CD4-positive, CD25-positive, alpha-beta regulatory T cell (primary cell): ENCODE measurements at regions not wholly inside any gene's neighbourhood (a gene's known extent, or its start where the extent isn't known, plus 50 kb on each side); places are given as distances from the start of the nearest gene placed in this dataset.
"Not testable (repeated sequence)": the region's sequence is repeated elsewhere in the genome, so short reads cannot be mapped to it uniquely, and the experiment has no call there.

Experiments
- ATAC-seq, 2 donors: fragments of 150-1000 bp; cut with Tn5 transposase; one replicate each; pipeline ENCODE4 v1.10.0; 2021; ENCODE audit warnings: low read depth in 2 of 2, moderate number of reproducible peaks in 2 of 2, moderate library complexity in 1 of 2
- DNase-seq, 3 donors: peaks; one replicate each; pipeline versions ENCODE4 v3.0.0 to v3.0.0-alpha.2; 2012 to 2022; ENCODE audit warnings: mixed read lengths in 1 of 3
- H3K27ac ChIP-seq: one replicate; pipeline ENCODE4 v1.7.0; 2013; ENCODE audit warnings: mild to moderate bottlenecking, low read length; ENCODE audit not compliant: insufficient read depth, poor library complexity, severe bottlenecking
- H3K27me3 ChIP-seq: one replicate; pipeline ENCODE4 v1.7.0; 2013; ENCODE audit warnings: low read length; ENCODE audit not compliant: control insufficient read depth, insufficient read depth
- H3K36me3 ChIP-seq: one replicate; pipeline ENCODE4 v1.7.0; 2013; ENCODE audit warnings: mild to moderate bottlenecking, low read length, moderate library complexity; ENCODE audit not compliant: control insufficient read depth, insufficient read depth
- H3K4me1 ChIP-seq: 2 replicates; pipeline ENCODE4 v1.7.0; 2013; ENCODE audit warnings: mild to moderate bottlenecking, low read length; ENCODE audit not compliant: insufficient read depth, control insufficient read depth, poor library complexity, severe bottlenecking
- H3K4me3 ChIP-seq: one replicate; pipeline ENCODE4 v1.7.0; 2013; ENCODE audit warnings: low read depth, mild to moderate bottlenecking, low read length, moderate library complexity
- H3K9me3 ChIP-seq, 2 experiments: 1 replicate in 1 of 2; 2 replicates in 1 of 2; pipeline ENCODE4 v1.7.0; 2013; ENCODE audit warnings: low read length in 2 of 2, mild to moderate bottlenecking in 1 of 2, moderate library complexity in 1 of 2; ENCODE audit not compliant: control insufficient read depth in 2 of 2
- H3K27ac Mint-ChIP-seq, 3 donors: one replicate each; pipeline ENCODE4 v1.8.0; 2020 to 2022; ENCODE audit warnings: mild to moderate bottlenecking in 3 of 3, mixed read lengths in 3 of 3, moderate library complexity in 2 of 3
- H3K27me3 Mint-ChIP-seq: one replicate; pipeline ENCODE4 v1.8.0; 2022; ENCODE audit warnings: mild to moderate bottlenecking, mixed read lengths
- H3K36me3 Mint-ChIP-seq: one replicate; pipeline ENCODE4 v1.8.0; 2020; ENCODE audit warnings: mixed read lengths
- H3K4me1 Mint-ChIP-seq, 4 donors: one replicate each; pipeline ENCODE4 v1.8.0; 2020 to 2022; ENCODE audit warnings: mixed read lengths in 4 of 4, mild to moderate bottlenecking in 1 of 4
- H3K4me3 Mint-ChIP-seq, 4 donors: one replicate each; pipeline ENCODE4 v1.8.0; 2020 to 2022; ENCODE audit warnings: mild to moderate bottlenecking in 4 of 4, mixed read lengths in 4 of 4, moderate library complexity in 3 of 4
- H3K9me3 Mint-ChIP-seq, 7 donors: one replicate each; pipeline ENCODE4 v1.8.0; 2020 to 2022; ENCODE audit warnings: mixed read lengths in 7 of 7, mild to moderate bottlenecking in 3 of 7, moderate library complexity in 2 of 7

DNA sequence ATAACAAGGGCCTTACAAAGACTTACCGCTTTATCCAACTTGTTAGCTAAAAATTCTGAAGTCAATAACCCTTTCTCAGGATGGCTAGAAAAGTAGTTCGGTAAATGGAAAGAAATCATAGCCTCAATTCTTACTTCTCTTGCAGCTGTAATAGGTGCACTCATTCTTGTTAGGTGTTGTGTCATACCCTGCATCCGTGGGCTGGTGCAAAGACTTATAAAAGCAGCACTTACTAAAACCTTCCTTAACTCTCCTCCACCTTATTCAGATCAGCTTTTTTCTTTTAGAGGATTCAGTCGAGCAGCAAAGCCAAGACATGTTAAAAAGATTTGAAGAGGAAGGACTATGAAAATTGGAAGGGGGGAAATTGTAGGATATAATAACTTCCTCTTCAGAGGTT, 238.2 kb upstream of the DIO3 start:
- Histone ChIP-seq H3K27ac (no peak overlapping the region), H3K9me3 (peaks cover 0 to 9% of the 10 kb centered on the region in 2 experiments), H3K36me3 (no peaks in the 10 kb centered on the region), H3K4me3 (no peak overlapping the region), H3K27me3 (no peaks in the 10 kb centered on the region), H3K4me1 (no peaks in the 10 kb centered on the region)
- H3K4me1 Mint-ChIP-seq: no peaks in the 10 kb centered on the region
- ATAC-seq: no peak
- H3K4me3 Mint-ChIP-seq: no peak overlapping the region
- no peak for DNase-seq
- H3K27ac Mint-ChIP-seq: no peak overlapping the region
- no peaks in the 10 kb centered on the region for H3K27me3 Mint-ChIP-seq
- H3K9me3 Mint-ChIP-seq: peaks cover 0 to 24% (median 10%) of the 10 kb centered on the region in 7 donors
- H3K36me3 Mint-ChIP-seq: no peaks in the 10 kb centered on the region

DNA sequence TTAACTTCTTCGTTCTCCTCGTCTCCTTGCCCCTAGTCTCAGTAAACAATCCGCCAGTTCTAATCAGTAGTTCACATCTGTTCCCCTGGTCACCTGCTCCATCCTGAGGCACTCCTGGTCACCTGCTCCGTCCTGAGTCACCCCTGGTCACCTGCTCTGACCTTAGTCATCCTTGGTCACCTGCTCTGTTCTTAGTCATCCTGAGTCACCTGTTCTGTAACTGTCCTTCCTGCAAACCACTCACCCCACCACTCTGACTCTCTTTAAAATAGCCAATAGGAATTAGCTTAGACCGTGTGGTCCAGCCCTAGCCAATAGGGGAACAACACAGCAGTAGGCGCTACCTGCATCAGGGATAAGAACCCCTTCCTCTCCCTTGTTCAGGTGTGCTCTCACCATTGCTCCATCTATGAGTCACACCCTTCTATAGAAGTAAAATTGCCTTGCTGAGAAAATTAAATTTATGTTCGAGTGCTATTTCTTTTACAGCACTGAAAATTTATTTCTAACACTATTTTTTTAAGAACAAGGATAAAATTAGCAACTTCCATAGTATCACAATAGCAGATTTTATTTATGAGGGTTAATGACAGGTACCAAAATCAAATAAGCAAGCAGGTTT, 237.6 kb upstream of the DIO3 start:
- H3K4me3 Mint-ChIP-seq, H3K27me3 Mint-ChIP-seq, H3K36me3 Mint-ChIP-seq, H3K9me3 ChIP-seq, DNase-seq, H3K27ac ChIP-seq, H3K27me3 ChIP-seq, H3K4me3 ChIP-seq, ATAC-seq, H3K36me3 ChIP-seq, H3K4me1 Mint-ChIP-seq, H3K4me1 ChIP-seq: not testable (repeated sequence)
- Mint-ChIP-seq H3K27ac (peak overlapping the region in 1 of 3 donors; percentile 32), H3K9me3 (peaks cover 0 to 24% (median 8%) of the 10 kb centered on the region in 7 donors)

DNA sequence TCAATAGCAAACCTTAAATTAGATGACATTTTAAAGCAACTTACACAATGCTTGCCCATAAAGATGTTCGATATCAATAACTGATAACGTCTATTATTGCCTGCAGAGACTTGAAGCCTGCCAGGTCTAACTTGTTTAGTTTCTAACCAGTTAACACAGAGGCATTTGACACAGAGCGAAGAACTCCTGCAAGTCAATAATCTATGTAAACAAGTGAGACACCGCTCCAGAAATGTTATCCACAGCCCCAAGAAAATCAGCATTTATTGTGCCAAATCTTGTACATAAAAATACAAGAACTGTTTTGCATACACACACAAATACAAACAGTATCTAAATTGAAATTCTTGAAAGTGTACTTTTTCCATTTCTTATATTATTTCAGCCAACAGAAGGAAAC, 236.0 kb upstream of the DIO3 start:
- Mint-ChIP-seq H3K27ac (no peak overlapping the region), H3K27me3 (no peaks in the 10 kb centered on the region), H3K4me1 (no peaks in the 10 kb centered on the region), H3K9me3 (peaks cover 0 to 24% (median 8%) of the 10 kb centered on the region in 7 donors), H3K4me3 (no peak overlapping the region), H3K36me3 (no peaks in the 10 kb centered on the region)
- Histone ChIP-seq H3K36me3 (no peaks in the 10 kb centered on the region), H3K27me3 (no peaks in the 10 kb centered on the region), H3K4me3 (no peak overlapping the region), H3K9me3 (peaks cover 0 to 9% of the 10 kb centered on the region in 2 experiments), H3K27ac (no peak overlapping the region), H3K4me1 (no peaks in the 10 kb centered on the region)
- DNase-seq (no peak), ATAC-seq (no peak)

DNA sequence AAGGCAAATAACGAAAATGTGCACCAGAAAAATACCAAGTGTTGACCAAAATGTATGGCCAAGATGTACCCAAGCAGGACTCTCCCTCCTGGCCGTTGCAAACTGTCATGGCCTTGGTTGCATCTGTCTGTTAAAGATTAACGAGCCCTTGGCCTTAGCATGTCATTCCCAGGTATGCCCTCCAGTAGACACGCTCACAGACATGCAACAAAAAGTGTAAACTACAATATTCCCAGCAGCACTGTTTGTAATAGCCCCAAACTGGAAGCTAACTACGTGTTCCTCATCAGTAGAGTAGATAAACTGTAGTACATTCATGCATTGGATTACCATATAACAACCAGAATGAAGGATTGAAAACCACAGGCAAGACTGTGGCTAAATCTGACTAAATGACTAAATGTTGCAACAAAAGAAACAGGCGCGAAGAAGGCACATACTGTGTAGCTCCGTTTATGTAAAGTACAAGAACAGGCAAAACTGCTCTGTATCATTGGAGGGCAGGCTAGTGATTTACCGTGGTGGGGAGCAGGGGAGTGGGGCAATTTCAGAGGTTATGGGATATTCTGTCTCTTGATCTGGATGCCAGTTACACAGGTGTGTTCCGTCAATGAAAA, 232.8 kb upstream of the DIO3 start:
- H3K4me3 ChIP-seq: no peak overlapping the region
- no peak overlapping the region for H3K27ac Mint-ChIP-seq
- no peaks in the 10 kb centered on the region for H3K4me1 ChIP-seq
- no peaks in the 10 kb centered on the region for H3K27me3 ChIP-seq
- no peaks in the 10 kb centered on the region for H3K36me3 Mint-ChIP-seq
- H3K27ac ChIP-seq: no peak overlapping the region
- ATAC-seq (no peak), DNase-seq (no peak)
- no peaks in the 10 kb centered on the region for H3K36me3 ChIP-seq
- H3K9me3 Mint-ChIP-seq: peaks cover 0 to 16% (median 7%) of the 10 kb centered on the region in 7 donors
- no peak overlapping the region for H3K4me3 Mint-ChIP-seq
- H3K27me3 Mint-ChIP-seq: no peaks in the 10 kb centered on the region
- no peaks in the 10 kb centered on the region for H3K4me1 Mint-ChIP-seq
- peaks cover 0 to 2% of the 10 kb centered on the region in 2 experiments for H3K9me3 ChIP-seq

DNA sequence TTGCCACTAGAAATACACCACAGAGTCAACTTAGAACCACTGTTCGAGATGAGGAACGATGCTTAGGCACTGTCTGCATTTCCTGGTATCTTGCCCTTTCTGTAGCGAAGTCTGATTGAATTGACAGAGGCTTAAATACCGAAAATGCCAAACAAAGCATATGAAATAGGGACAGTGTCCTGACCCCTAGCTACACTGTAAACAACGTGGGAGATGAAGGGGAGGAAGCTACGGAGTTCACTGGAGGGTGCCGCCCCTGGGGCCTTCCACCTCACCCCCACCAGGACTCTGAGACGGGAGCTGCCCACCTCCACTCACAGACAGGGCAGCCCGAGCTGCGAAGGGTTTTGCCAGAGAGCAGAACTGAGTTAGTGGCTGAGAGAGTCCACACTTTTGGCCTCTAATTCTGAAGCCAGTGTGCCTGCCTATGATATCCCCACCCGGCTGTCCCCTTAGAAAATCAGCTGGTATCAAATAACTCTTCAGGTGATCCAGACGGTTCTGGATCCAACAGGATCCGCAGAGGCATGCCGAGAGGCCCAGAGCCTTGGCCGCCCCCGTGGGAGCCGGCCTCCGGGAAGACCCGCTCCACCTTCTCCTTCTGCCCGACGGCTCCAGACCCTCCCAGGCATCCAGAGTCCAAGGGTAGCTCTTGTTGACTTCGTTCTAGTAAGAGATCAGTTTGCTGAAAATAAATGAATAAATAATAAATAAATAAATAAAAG, 230.7 kb upstream of the DIO3 start:
- DNase-seq (no peak), ATAC-seq (no peak)
- Histone ChIP-seq H3K4me3 (no peak overlapping the region), H3K27ac (no peak overlapping the region), H3K4me1 (no peaks in the 10 kb centered on the region), H3K36me3 (no peaks in the 10 kb centered on the region), H3K27me3 (no peaks in the 10 kb centered on the region), H3K9me3 (no peaks in the 10 kb centered on the region)
- Mint-ChIP-seq H3K27me3 (no peaks in the 10 kb centered on the region), H3K4me3 (no peak overlapping the region), H3K27ac (no peak overlapping the region), H3K36me3 (no peaks in the 10 kb centered on the region), H3K4me1 (no peaks in the 10 kb centered on the region), H3K9me3 (peaks cover 0 to 2% (median 0%) of the 10 kb centered on the region in 7 donors)

DNA sequence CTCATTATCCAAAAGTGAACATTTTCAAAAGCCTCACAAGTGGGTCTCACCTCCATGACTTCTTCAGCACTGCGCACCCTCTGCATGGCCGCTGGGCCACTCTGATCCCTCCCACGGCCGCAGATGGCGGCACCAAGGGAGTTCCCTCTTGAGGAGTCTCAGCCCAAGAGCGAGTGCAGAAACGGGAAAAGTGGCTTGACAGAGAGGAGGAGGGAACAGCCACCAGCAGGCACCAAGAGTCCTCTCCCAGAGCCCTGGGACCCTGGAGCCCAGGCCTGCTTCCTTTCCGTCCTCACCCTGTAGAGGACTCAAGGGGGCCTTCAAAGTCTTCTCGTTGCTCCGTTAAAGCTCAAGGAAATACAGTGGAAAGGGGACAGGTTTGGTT, 230.2 kb upstream of the DIO3 start:
- H3K9me3 ChIP-seq: no peaks in the 10 kb centered on the region
- H3K4me3 ChIP-seq: no peak overlapping the region
- no peak for DNase-seq
- H3K27me3 ChIP-seq: no peaks in the 10 kb centered on the region
- Mint-ChIP-seq H3K4me3 (no peak overlapping the region), H3K36me3 (no peaks in the 10 kb centered on the region), H3K27ac (no peak overlapping the region), H3K4me1 (no peaks in the 10 kb centered on the region), H3K9me3 (peaks cover 0 to 2% (median 0%) of the 10 kb centered on the region in 7 donors), H3K27me3 (no peaks in the 10 kb centered on the region)
- ATAC-seq: no peak
- no peaks in the 10 kb centered on the region for H3K4me1 ChIP-seq
- H3K27ac ChIP-seq: no peak overlapping the region
- H3K36me3 ChIP-seq: no peaks in the 10 kb centered on the region

DNA sequence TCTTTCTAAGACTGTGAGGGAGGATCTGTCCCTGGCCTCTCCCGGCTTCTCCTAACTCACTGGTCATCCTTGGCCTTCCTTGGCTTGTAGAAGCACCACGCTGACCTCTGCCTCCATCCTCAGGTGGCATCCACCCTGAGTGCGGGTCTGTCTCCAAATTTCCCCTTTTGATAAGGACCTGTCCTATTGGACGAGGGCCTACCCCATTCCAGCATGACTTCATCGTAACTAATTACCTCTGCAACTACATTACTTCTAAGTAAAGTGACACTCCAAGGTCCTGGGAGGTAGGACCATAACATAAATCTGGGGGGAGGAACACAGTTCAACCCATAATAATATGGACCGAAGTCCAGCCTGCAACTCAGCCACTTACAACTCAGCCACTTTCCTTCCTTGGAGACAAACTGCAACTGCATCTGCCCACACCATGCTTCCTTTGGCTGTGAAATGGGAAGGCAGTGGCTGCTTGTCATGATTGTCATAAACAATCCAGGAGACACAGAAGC, 229.6 kb upstream of the DIO3 start:
- H3K27ac Mint-ChIP-seq: no peak overlapping the region
- no peaks in the 10 kb centered on the region for H3K4me1 Mint-ChIP-seq
- no peak for ATAC-seq
- H3K4me1 ChIP-seq: no peaks in the 10 kb centered on the region
- no peak overlapping the region for H3K4me3 Mint-ChIP-seq
- no peak for DNase-seq
- H3K36me3 Mint-ChIP-seq: no peaks in the 10 kb centered on the region
- no peaks in the 10 kb centered on the region for H3K27me3 ChIP-seq
- H3K9me3 ChIP-seq: no peaks in the 10 kb centered on the region
- H3K4me3 ChIP-seq: no peak overlapping the region
- H3K27me3 Mint-ChIP-seq: no peaks in the 10 kb centered on the region
- H3K9me3 Mint-ChIP-seq: peaks cover 0 to 2% (median 0%) of the 10 kb centered on the region in 7 donors
- no peaks in the 10 kb centered on the region for H3K36me3 ChIP-seq
- no peak overlapping the region for H3K27ac ChIP-seq
